HG03354 (cell line): ENCODE measurements at regions not wholly inside any gene's neighbourhood (a gene's known extent, or its start where the extent isn't known, plus 50 kb on each side); places are given as distances from the start of the nearest gene placed in this dataset.
"Not testable (repeated sequence)": the region's sequence is repeated elsewhere in the genome, so short reads cannot be mapped to it uniquely, and the experiment has no call there.

ENCODE experiments used
- ATAC-seq: cut with Tn5 transposase; IDR thresholded peaks from one replicate; pipeline ENCODE4 v1.9.1; 2021; ENCODE audit warnings: mild to moderate bottlenecking; ENCODE audit not compliant: unreplicated experiment, poor library complexity, severe bottlenecking

GRCh38 chr3:153973722-153974265 lies 147.4 kb upstream of the ARHGEF26 start:
- peak; percentile 58 for ATAC-seq

- no peak for ATAC-seq
Measured at GRCh38 chr3:153974614-153975013, 146.6 kb upstream of the ARHGEF26 start.

- no peak for ATAC-seq
Measured at GRCh38 chr3:153976891-153977554, 144.2 kb upstream of the ARHGEF26 start.

- ATAC-seq, result no peak
Measured at GRCh38 chr3:153978006-153978405, 143.2 kb upstream of the ARHGEF26 start.

DNA sequence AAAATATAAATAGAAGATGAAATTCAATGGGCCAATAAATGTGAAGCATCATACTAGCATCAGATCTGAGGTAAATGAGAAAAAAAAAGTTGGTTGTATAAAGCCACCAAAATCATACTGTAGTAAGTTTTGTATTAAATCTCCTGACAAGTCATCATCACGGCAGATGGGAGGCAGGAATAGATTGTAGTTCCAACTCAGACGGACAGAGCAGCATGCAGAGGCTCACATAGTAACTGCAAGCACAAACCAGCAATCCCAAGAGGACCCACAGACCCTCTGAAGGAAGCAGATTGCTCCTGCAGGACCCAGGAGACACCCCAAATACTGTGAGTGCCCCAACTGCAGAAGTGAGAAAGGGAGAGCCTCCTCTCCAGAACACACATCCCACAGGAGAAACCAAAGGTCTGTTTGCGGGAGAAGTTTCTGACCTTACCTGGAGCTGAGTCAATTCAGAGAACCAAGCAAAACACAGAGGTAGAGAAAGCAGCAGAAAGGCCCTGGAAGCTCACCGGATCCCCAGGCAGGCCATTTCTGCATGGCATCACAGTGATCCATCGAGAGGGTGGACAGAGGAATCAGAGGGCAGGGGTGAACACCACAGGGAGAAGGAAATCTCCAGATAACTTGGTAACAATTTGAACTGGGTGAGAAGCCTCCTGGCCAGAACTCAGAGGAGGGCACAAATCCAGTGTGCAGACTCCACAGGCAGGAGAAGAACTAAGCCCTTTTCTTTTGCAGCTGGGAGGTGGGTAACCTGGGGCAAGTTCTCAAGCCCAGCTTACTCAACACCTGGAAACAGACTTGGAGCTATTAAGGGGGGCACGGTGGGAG lies 141.6 kb upstream of the ARHGEF26 start:
- ATAC-seq, result no peak

DNA sequence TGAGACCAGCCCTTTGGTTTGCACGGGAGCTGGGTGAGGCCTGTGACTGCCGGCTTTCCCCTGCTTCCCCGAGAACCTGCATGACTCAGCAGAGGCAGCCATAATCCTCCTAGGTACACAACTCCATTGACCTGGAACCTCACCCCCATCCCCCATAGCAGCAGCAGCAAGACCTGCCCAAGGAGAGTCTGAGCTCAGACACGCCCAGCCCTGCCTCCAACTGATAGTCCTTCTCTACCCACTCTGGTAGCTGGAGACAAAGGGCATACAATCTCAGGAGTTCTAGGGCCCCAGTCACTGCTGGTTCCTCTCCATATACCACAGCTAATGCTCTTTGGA lies 141.0 kb upstream of the ARHGEF26 start:
- no peak for ATAC-seq

- not testable (repeated sequence) for ATAC-seq
Measured at GRCh38 chr3:153997364-153997763, 123.8 kb upstream of the ARHGEF26 start.

GRCh38 chr3:154003649-154004048 lies 117.5 kb upstream of the ARHGEF26 start:
- no peak for ATAC-seq

DNA sequence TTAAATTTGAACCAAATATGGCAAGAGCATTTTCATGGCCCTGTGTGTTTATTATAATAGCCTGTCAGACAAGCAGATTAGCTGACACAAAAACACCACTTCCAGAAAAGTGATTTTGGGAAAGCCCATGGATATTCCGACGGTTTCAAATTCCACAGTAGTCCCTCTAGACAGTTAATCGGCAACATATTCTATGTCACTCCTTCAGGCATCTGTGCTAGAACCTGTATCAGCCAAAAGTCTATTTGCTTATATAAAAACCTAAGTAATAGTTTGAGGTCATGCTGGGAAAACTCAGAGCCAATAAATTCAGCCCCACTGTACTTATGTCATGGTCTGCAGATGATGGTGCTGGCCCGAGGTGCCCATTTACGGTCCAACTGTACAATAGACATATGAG lies 110.2 kb upstream of the ARHGEF26 start:
- no peak for ATAC-seq

DNA sequence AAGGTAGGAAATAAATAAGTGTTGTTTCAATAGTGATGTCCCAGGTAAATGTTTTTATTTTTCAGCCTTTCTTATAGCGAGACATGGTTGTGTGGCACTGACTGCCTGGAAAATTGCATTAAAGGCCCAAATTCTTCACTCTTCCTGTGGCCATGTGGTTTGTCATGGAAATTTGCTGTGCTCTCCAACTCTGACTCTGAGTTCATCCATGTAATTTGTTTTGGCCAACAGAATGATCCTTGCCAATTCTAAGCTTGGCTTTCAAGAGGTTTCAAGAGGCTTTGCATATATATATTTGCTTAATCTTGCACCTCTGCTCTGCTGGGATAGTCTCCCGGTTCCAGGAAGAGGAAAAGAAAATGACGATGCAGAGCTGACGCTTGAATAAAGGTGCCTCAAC lies 107.5 kb upstream of the ARHGEF26 start:
- no peak for ATAC-seq

GRCh38 chr3:154015307-154015706 lies 105.9 kb upstream of the ARHGEF26 start:
- ATAC-seq, result no peak

GRCh38 chr3:154018100-154018696 lies 103.0 kb upstream of the ARHGEF26 start:
- peak; percentile 92 for ATAC-seq

GRCh38 chr3:154022606-154023005 lies 98.6 kb upstream of the ARHGEF26 start:
- no peak for ATAC-seq

DNA sequence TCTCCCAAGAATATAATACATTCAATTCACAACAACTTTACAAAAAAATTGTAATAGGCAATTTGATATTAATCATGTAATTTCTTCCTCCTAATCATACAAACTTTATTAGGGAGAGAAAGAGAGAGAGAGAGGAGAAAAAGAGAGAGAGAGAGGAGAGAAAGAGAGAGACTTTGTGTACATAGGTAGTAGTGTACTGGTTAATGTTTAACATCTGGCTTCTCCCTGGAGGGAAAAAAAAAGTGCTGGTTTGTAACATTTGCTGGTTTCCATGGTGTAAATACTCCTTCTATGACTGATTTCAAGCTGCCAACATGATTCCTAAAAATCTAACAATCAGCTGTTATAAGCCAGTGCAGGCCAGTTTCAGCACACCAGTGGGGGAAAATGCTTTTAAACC lies 98.0 kb upstream of the ARHGEF26 start:
- ATAC-seq, result no peak

GRCh38 chr3:154025007-154025406 lies 96.2 kb upstream of the ARHGEF26 start:
- ATAC-seq, result no peak

- no peak for ATAC-seq
Measured at GRCh38 chr3:154029926-154030325, 91.3 kb upstream of the ARHGEF26 start.

GRCh38 chr3:154034797-154035330 lies 86.3 kb upstream of the ARHGEF26 start:
- no peak for ATAC-seq

DNA sequence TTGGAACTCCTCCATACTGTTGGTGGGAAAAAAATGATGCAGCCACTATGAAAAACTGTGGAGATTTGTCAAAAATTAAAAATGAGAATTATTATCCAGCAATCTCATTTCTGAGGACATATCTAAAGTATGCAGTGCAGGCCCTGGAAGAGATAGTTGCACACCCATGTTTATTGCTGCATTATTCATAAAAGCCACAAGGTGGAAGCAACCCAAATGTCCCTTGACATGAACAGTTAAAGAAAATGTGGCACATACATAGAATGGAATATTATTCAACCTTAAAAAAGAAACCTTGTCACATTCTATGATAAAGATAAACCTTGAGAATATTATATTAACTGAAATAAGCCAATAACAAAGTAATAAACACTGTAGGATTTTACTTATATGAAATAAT lies 80.9 kb upstream of the ARHGEF26 start:
- peak; percentile 82 for ATAC-seq

DNA sequence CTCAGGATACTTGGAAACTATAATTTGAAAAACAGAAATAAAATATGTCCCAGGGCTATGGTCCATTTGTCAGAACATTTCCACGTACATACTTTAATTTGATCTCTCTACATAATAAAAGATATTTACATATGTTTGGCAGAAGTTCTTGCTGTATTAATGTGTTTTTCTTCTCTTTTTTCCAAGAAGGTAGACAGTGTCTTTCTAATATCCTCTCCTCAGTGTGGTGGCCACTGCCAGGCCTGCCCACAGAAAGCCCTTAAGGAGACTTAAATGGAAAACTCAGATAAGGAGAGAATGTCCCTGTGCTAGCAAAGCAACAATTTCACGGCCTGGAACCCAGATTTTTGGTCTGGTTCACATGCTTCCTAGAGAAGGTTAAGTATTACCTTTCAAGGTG lies 76.5 kb upstream of the ARHGEF26 start:
- ATAC-seq, result no peak

DNA sequence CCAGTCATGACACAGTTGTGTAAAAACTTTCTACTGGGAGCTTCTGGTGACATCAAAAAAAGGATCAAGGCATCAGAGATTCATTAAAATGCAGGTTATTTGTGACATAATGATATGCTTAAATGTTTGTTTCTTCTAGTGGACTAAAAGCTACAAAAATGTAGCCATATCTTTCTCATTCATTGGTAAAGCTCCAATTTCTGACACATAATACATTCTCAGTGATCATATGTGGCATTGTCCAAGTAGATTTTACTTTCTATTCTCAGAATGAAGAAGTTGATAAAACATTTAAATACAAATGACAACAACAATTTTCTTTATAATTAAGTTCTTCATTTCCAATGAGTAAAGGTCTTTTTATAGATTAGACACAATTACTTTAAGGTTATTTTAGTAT lies 71.0 kb upstream of the ARHGEF26 start:
- no peak for ATAC-seq
